HUES6 (cell line): ENCODE measurements at regions not wholly inside any gene's neighbourhood (a gene's known extent, or its start where the extent isn't known, plus 50 kb on each side); places are given as distances from the start of the nearest gene placed in this dataset.

Experiments used
- H3K27ac ChIP-seq: 2 replicates; pipeline ENCODE4 v1.7.0; 2013; ENCODE audit warnings: low read depth, mild to moderate bottlenecking, low read length, inconsistent platforms
- H3K27me3 ChIP-seq: 2 replicates; pipeline ENCODE4 v1.6.1; 2013; ENCODE audit warnings: low read length; ENCODE audit not compliant: control insufficient read depth, insufficient read depth
- H3K36me3 ChIP-seq: 2 replicates; pipeline ENCODE4 v1.6.1; 2013; ENCODE audit warnings: low read length; ENCODE audit not compliant: control insufficient read depth, insufficient read depth
- H3K4me1 ChIP-seq: 2 replicates; pipeline ENCODE4 v1.6.1; 2013; ENCODE audit warnings: low read length; ENCODE audit not compliant: control insufficient read depth, insufficient read depth
- H3K4me3 ChIP-seq: 2 replicates; pipeline ENCODE4 v1.5.1; 2013; ENCODE audit warnings: low read depth, low read length
- H3K9ac ChIP-seq: one replicate; pipeline ENCODE4 v1.6.1; 2013; ENCODE audit warnings: mild to moderate bottlenecking, low read length
- H3K9me3 ChIP-seq: 2 replicates; pipeline ENCODE4 v1.6.1; 2013; ENCODE audit warnings: low read depth, low read length; ENCODE audit not compliant: control insufficient read depth, insufficient read depth

DNA sequence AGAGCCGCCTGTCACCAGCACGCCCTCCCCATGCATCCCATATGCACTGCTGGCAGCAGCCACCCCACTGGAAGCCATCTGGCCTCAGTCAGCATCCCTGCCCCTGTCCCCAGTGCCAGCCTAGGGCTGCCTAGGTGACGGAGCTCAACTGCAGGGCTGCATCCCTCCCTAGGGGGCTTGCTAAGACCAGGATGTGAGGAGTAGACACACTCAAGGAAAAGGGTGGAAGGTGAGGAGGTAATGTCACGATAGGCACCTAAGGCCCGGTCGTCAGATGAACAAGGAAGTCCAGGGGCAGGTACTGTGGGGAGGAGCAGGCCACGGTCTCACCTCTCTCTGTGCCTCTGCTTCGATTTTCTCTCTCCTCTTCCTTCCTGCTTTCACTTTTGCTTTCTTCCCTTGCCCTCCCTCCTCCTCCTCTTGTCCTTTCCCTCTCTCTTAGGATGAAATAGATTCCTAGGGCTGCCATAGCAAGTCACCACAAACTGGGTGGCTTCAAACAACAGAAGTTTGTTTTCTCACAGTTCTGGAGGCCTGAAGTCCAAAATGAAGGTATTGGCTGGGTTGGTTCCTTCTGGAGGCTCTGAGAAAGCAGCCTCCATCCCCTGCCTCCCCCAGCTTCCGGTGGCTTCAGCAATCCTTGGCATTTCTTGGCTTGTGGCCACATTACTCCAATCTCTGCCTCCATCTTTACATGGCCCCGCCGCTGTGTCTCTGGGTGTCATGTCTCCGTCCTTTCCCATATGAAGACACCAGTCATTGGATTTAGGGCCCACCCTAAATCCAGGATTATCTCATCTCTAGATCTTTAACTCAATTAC is 298.3 kb downstream of the SHQ1 start:
- no peaks in the 10 kb centered on the region for H3K4me1 ChIP-seq
- no peak overlapping the region for H3K4me3 ChIP-seq
- H3K36me3 ChIP-seq = no peaks in the 10 kb centered on the region
- H3K27me3 ChIP-seq = no peaks in the 10 kb centered on the region
- no peak overlapping the region for H3K9ac ChIP-seq
- no peaks in the 10 kb centered on the region for H3K9me3 ChIP-seq
- no peak overlapping the region for H3K27ac ChIP-seq

- Histone ChIP-seq H3K9me3 (no peaks in the 10 kb centered on the region), H3K27ac (no peak overlapping the region), H3K4me1 (0 out of 2 replicates have a peak, but pooled peaks cover 4% of the 10 kb centered on the region), H3K4me3 (no peak overlapping the region), H3K27me3 (no peaks in the 10 kb centered on the region), H3K9ac (no peak overlapping the region), H3K36me3 (no peaks in the 10 kb centered on the region)
Observed at GRCh38 chr3:72548981-72549380, 299.3 kb downstream of the SHQ1 start.

- Histone ChIP-seq H3K27me3 (no peaks in the 10 kb centered on the region), H3K4me3 (no peak overlapping the region), H3K36me3 (no peaks in the 10 kb centered on the region), H3K9ac (no peak overlapping the region), H3K27ac (no peak overlapping the region), H3K9me3 (no peaks in the 10 kb centered on the region), H3K4me1 (0 out of 2 replicates have a peak, but pooled peaks cover 4% of the 10 kb centered on the region)
Observed at GRCh38 chr3:72548461-72548860, 299.8 kb downstream of the SHQ1 start.

- no peaks in the 10 kb centered on the region for H3K9me3 ChIP-seq
- H3K4me3 ChIP-seq = no peak overlapping the region
- no peak overlapping the region for H3K9ac ChIP-seq
- H3K36me3 ChIP-seq = no peaks in the 10 kb centered on the region
- H3K27me3 ChIP-seq = no peaks in the 10 kb centered on the region
- no peak overlapping the region for H3K27ac ChIP-seq
- 0 out of 2 replicates have a peak, but pooled peaks cover 4% of the 10 kb centered on the region for H3K4me1 ChIP-seq
Observed at GRCh38 chr3:72547183-72547582, 301.1 kb downstream of the SHQ1 start.

DNA sequence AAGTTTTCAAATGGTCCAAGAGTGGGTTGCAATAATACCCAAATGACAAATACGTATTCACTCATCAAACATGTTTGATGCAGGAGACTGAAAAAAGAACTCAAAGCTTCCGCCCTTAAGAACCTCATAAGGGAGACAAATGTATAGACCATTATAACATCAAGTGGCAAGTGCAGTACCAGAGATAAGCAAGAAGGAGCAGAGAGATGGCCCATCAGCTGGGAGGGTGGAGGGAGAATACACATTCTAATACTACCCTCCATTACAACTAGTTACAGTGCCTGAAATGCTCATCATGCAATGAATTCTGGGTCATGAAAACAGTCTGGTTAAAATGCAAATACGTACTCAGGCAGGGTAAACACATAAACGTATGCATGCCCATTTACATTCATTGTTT is 304.0 kb downstream of the SHQ1 start:
- Histone ChIP-seq H3K9ac (no peak overlapping the region), H3K36me3 (no peaks in the 10 kb centered on the region), H3K27me3 (no peaks in the 10 kb centered on the region), H3K9me3 (peaks cover 7% of the 10 kb centered on the region), H3K27ac (no peak overlapping the region), H3K4me3 (no peak overlapping the region), H3K4me1 (0 out of 2 replicates have a peak, but pooled peaks cover 4% of the 10 kb centered on the region)

- H3K4me3 ChIP-seq = no peak overlapping the region
- H3K9me3 ChIP-seq = peaks cover 7% of the 10 kb centered on the region
Observed at GRCh38 chr3:72543246-72543645, 305.0 kb downstream of the SHQ1 start.

GRCh38 chr3:72542781-72543180 is 305.5 kb downstream of the SHQ1 start:
- Histone ChIP-seq H3K4me3 (no peak overlapping the region), H3K9me3 (peaks cover 7% of the 10 kb centered on the region), H3K4me1 (0 out of 2 replicates have a peak, but pooled peaks cover 4% of the 10 kb centered on the region), H3K9ac (no peak overlapping the region), H3K36me3 (no peaks in the 10 kb centered on the region), H3K27me3 (no peaks in the 10 kb centered on the region), H3K27ac (no peak overlapping the region)

More at GRCh38 chr3:72543246-72543645, 305.0 kb downstream of the SHQ1 start:
- H3K9ac ChIP-seq = no peak overlapping the region
- no peak overlapping the region for H3K27ac ChIP-seq
- 0 out of 2 replicates have a peak, but pooled peaks cover 4% of the 10 kb centered on the region for H3K4me1 ChIP-seq
- H3K27me3 ChIP-seq = no peaks in the 10 kb centered on the region
- H3K36me3 ChIP-seq = no peaks in the 10 kb centered on the region

- H3K36me3 ChIP-seq = no peaks in the 10 kb centered on the region
- H3K4me1 ChIP-seq = peaks cover 20% of the 10 kb centered on the region
- peaks cover 7% of the 10 kb centered on the region for H3K9me3 ChIP-seq
- H3K4me3 ChIP-seq = no peak overlapping the region
- no peak overlapping the region for H3K27ac ChIP-seq
- H3K9ac ChIP-seq = no peak overlapping the region
- no peaks in the 10 kb centered on the region for H3K27me3 ChIP-seq
Observed at GRCh38 chr3:72539856-72540255, 308.4 kb downstream of the SHQ1 start.

- Histone ChIP-seq H3K4me1 (peaks cover 17% of the 10 kb centered on the region), H3K36me3 (no peaks in the 10 kb centered on the region), H3K9ac (no peak overlapping the region), H3K27ac (no peak overlapping the region), H3K9me3 (peaks cover 7% of the 10 kb centered on the region), H3K27me3 (no peaks in the 10 kb centered on the region), H3K4me3 (no peak overlapping the region)
Observed at GRCh38 chr3:72538070-72538745, 310.0 kb downstream of the SHQ1 start.

GRCh38 chr3:72537448-72537847 is 310.8 kb downstream of the SHQ1 start:
- H3K9me3 ChIP-seq = peaks cover 7% of the 10 kb centered on the region
- H3K9ac ChIP-seq = no peak overlapping the region
- no peaks in the 10 kb centered on the region for H3K36me3 ChIP-seq
- no peaks in the 10 kb centered on the region for H3K27me3 ChIP-seq
- no peak overlapping the region for H3K27ac ChIP-seq
- H3K4me3 ChIP-seq = no peak overlapping the region
- H3K4me1 ChIP-seq = peaks cover 17% of the 10 kb centered on the region

GRCh38 chr3:72536878-72537267 is 311.4 kb downstream of the SHQ1 start:
- Histone ChIP-seq H3K27me3 (no peaks in the 10 kb centered on the region), H3K4me3 (no peak overlapping the region), H3K9ac (no peak overlapping the region), H3K36me3 (no peaks in the 10 kb centered on the region), H3K27ac (no peak overlapping the region), H3K4me1 (peaks cover 17% of the 10 kb centered on the region), H3K9me3 (peaks cover 7% of the 10 kb centered on the region)
